ENCODE measurements at regions not wholly inside any gene's neighbourhood (a gene's known extent, or its start where the extent isn't known, plus 50 kb on each side); places are given as distances from the start of the nearest gene placed in this dataset.

DNA sequence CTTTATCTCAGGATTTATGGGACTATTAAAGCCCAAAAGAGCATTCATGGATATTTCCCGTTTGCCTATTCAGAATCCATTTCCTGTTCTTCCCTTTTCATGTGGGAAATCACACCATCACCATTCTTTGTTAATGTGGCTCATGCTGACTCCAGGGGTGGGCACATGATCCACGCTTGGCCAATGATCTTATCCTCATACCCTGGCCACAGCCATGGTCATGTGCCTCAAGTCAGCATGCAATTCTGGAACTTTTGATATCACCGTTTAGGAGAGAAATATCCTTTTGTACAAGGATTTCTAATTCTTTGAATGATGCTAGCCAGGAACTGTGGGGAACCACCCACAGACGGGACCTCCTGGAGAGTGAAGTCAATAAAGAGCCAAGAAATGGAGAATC is 272.2 kb downstream of the PRELID2 start:
- Mint-ChIP-seq H3K27me3 (ENCODE audit: low read depth, unreplicated experiment) (no peaks in the 10 kb centered on the region), H3K27ac (ENCODE audit: unreplicated experiment) (no peak overlapping the region), H3K36me3 (ENCODE audit: low read depth, unreplicated experiment) (no peaks in the 10 kb centered on the region), H3K9me3 (ENCODE audit: unreplicated experiment) (no peaks in the 10 kb centered on the region), H3K4me3 (ENCODE audit: unreplicated experiment) (no peak overlapping the region), H3K4me1 (ENCODE audit: low read depth, unreplicated experiment) (no peaks in the 10 kb centered on the region)
- H4K20me1 ChIP-seq (ENCODE audit: insufficient read depth, low read length), result no peaks in the 10 kb centered on the region
- no peak overlapping the region for H3K27ac ChIP-seq (ENCODE audit: low read depth, low read length)
- no peak overlapping the region for H3K9ac ChIP-seq (ENCODE audit: low read length)
- FAIRE-seq (no peak), DNase-seq (ENCODE audit: low read depth) (peak; percentile 18)
- no peaks in the 10 kb centered on the region for H3K9me3 ChIP-seq (ENCODE audit: insufficient read depth, low read depth, low read length)
- H3K79me2 ChIP-seq (ENCODE audit: insufficient read depth, low read length), result no peaks in the 10 kb centered on the region
- no peaks in the 10 kb centered on the region for H3K4me1 ChIP-seq (ENCODE audit: insufficient read depth, low read length)
- no peaks in the 10 kb centered on the region for H3K27me3 ChIP-seq (ENCODE audit: insufficient read depth, low read length)
- TF ChIP-seq CTCF (IDR thresholded peaks at IDR 0.05; ENCODE audit: insufficient read depth, low read depth, low read length), result no peak
- no peak for TF ChIP-seq EZH2 (IDR thresholded peaks at IDR 0.05; ENCODE audit: insufficient read depth, low read length)
- peak overlapping the region; percentile 11 for H3K4me2 ChIP-seq (ENCODE audit: low read length)
- no peaks in the 10 kb centered on the region for H3K36me3 ChIP-seq (ENCODE audit: insufficient read depth, low read length)
- no peak overlapping the region for H3K4me3 ChIP-seq (ENCODE audit: insufficient read depth, low read depth, low read length)
- H2AFZ ChIP-seq (ENCODE audit: low read depth, low read length), result no peak overlapping the region

GRCh38 chr5:145558288-145558687 is 276.9 kb downstream of the PRELID2 start:
- no peaks in the 10 kb centered on the region for H3K79me2 ChIP-seq (ENCODE audit: insufficient read depth, low read length)
- no peak overlapping the region for H2AFZ ChIP-seq (ENCODE audit: low read depth, low read length)
- Mint-ChIP-seq H3K27ac (ENCODE audit: unreplicated experiment) (peak overlapping the region; percentile 35), H3K36me3 (ENCODE audit: low read depth, unreplicated experiment) (no peaks in the 10 kb centered on the region), H3K4me1 (ENCODE audit: low read depth, unreplicated experiment) (peaks cover 6% of the 10 kb centered on the region), H3K9me3 (ENCODE audit: unreplicated experiment) (no peaks in the 10 kb centered on the region), H3K27me3 (ENCODE audit: low read depth, unreplicated experiment) (no peaks in the 10 kb centered on the region), H3K4me3 (ENCODE audit: unreplicated experiment) (no peak overlapping the region)
- TF ChIP-seq CTCF (IDR thresholded peaks at IDR 0.05; ENCODE audit: insufficient read depth, low read depth, low read length) (no peak), EZH2 (IDR thresholded peaks at IDR 0.05; ENCODE audit: insufficient read depth, low read length) (no peak)
- H3K27me3 ChIP-seq (ENCODE audit: insufficient read depth, low read length), result no peaks in the 10 kb centered on the region
- H3K4me1 ChIP-seq (ENCODE audit: insufficient read depth, low read length), result peaks cover 8% of the 10 kb centered on the region
- FAIRE-seq (peak; percentile 60), DNase-seq (ENCODE audit: low read depth) (no peak)
- no peaks in the 10 kb centered on the region for H3K36me3 ChIP-seq (ENCODE audit: insufficient read depth, low read length)
- H3K4me2 ChIP-seq (ENCODE audit: low read length), result no peak overlapping the region
- H3K27ac ChIP-seq (ENCODE audit: low read depth, low read length), result no peak overlapping the region
- no peak overlapping the region for H3K9ac ChIP-seq (ENCODE audit: low read length)
- no peaks in the 10 kb centered on the region for H3K9me3 ChIP-seq (ENCODE audit: insufficient read depth, low read depth, low read length)
- H3K4me3 ChIP-seq (ENCODE audit: insufficient read depth, low read depth, low read length), result no peak overlapping the region
- H4K20me1 ChIP-seq (ENCODE audit: insufficient read depth, low read length), result no peaks in the 10 kb centered on the region

DNA sequence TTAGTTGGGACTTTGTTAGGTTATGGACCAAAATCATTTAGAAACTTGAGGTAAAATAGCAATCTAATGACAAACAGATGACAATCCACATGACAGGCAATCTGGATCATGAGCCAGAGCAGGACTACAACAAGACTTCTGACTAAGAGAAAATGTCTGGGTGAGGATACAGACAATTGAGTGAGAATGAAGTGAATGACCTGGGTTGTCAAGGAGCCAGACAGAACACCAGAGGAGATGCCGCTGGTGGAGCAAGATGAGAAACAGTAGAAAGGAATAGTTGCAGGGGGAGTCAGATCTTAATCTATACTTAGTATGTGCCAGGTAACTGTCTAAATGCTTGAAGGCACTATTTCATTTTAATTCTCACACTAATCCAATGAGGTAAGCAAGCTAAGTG is 277.8 kb downstream of the PRELID2 start:
- TF ChIP-seq CTCF (IDR thresholded peaks at IDR 0.05; ENCODE audit: insufficient read depth, low read depth, low read length), result no peak
- TF ChIP-seq EZH2 (IDR thresholded peaks at IDR 0.05; ENCODE audit: insufficient read depth, low read length), result no peak
- no peaks in the 10 kb centered on the region for H4K20me1 ChIP-seq (ENCODE audit: insufficient read depth, low read length)
- Mint-ChIP-seq H3K36me3 (ENCODE audit: low read depth, unreplicated experiment) (no peaks in the 10 kb centered on the region), H3K9me3 (ENCODE audit: unreplicated experiment) (no peaks in the 10 kb centered on the region), H3K4me1 (ENCODE audit: low read depth, unreplicated experiment) (peaks cover 6% of the 10 kb centered on the region), H3K4me3 (ENCODE audit: unreplicated experiment) (no peak overlapping the region), H3K27me3 (ENCODE audit: low read depth, unreplicated experiment) (no peaks in the 10 kb centered on the region), H3K27ac (ENCODE audit: unreplicated experiment) (no peak overlapping the region)
- no peaks in the 10 kb centered on the region for H3K79me2 ChIP-seq (ENCODE audit: insufficient read depth, low read length)
- H3K27ac ChIP-seq (ENCODE audit: low read depth, low read length), result no peak overlapping the region
- peaks cover 8% of the 10 kb centered on the region for H3K4me1 ChIP-seq (ENCODE audit: insufficient read depth, low read length)
- no peak overlapping the region for H2AFZ ChIP-seq (ENCODE audit: low read depth, low read length)
- DNase-seq (ENCODE audit: low read depth) (no peak), FAIRE-seq (no peak)
- no peak overlapping the region for H3K4me3 ChIP-seq (ENCODE audit: insufficient read depth, low read depth, low read length)
- no peak overlapping the region for H3K4me2 ChIP-seq (ENCODE audit: low read length)
- H3K9ac ChIP-seq (ENCODE audit: low read length), result no peak overlapping the region
- no peaks in the 10 kb centered on the region for H3K9me3 ChIP-seq (ENCODE audit: insufficient read depth, low read depth, low read length)
- H3K27me3 ChIP-seq (ENCODE audit: insufficient read depth, low read length), result no peaks in the 10 kb centered on the region
- H3K36me3 ChIP-seq (ENCODE audit: insufficient read depth, low read length), result no peaks in the 10 kb centered on the region

Data from astrocyte (in vitro differentiated cells and primary cell).